ENCODE measurements at regions not wholly inside any gene's neighbourhood (a gene's known extent, or its start where the extent isn't known, plus 50 kb on each side); places are given as distances from the start of the nearest gene placed in this dataset.

- TF ChIP-seq, protein P1, sequence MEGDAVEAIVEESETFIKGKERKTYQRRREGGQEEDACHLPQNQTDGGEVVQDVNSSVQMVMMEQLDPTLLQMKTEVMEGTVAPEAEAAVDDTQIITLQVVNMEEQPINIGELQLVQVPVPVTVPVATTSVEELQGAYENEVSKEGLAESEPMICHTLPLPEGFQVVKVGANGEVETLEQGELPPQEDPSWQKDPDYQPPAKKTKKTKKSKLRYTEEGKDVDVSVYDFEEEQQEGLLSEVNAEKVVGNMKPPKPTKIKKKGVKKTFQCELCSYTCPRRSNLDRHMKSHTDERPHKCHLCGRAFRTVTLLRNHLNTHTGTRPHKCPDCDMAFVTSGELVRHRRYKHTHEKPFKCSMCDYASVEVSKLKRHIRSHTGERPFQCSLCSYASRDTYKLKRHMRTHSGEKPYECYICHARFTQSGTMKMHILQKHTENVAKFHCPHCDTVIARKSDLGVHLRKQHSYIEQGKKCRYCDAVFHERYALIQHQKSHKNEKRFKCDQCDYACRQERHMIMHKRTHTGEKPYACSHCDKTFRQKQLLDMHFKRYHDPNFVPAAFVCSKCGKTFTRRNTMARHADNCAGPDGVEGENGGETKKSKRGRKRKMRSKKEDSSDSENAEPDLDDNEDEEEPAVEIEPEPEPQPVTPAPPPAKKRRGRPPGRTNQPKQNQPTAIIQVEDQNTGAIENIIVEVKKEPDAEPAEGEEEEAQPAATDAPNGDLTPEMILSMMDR (conservative IDR thresholded peaks at IDR 0.05 in 1 of 2, IDR thresholded peaks at IDR 0.05 in 1 of 2; ENCODE audit: extremely low read depth in 1 of 2, insufficient read depth in 1 of 2, low read depth in 1 of 2, low read length in 2 of 2), result no peak
- no peak for TF ChIP-seq EZH2 (IDR thresholded peaks at IDR 0.05; ENCODE audit: borderline replicate concordance, low read length)
Measured at GRCh38 chr7:8908889-8909288, 475.5 kb downstream of the NXPH1 start.

All from mammary epithelial cell (primary cell).